GM12872 (cell line): ENCODE measurements at regions not wholly inside any gene's neighbourhood (a gene's known extent, or its start where the extent isn't known, plus 50 kb on each side); places are given as distances from the start of the nearest gene placed in this dataset.

ENCODE experiments used
- TF ChIP-seq, protein P1 (sequence below): IDR thresholded peaks from 3 replicates; pipeline ENCODE4 v1.5.1; 2011; ENCODE audit warnings: low read depth, mild to moderate bottlenecking, low read length, moderate library complexity; ENCODE audit not compliant: insufficient read depth

GRCh38 chr1:182301026-182301436 lies 90.6 kb downstream of the GLUL start:
- TF ChIP-seq, protein P1, sequence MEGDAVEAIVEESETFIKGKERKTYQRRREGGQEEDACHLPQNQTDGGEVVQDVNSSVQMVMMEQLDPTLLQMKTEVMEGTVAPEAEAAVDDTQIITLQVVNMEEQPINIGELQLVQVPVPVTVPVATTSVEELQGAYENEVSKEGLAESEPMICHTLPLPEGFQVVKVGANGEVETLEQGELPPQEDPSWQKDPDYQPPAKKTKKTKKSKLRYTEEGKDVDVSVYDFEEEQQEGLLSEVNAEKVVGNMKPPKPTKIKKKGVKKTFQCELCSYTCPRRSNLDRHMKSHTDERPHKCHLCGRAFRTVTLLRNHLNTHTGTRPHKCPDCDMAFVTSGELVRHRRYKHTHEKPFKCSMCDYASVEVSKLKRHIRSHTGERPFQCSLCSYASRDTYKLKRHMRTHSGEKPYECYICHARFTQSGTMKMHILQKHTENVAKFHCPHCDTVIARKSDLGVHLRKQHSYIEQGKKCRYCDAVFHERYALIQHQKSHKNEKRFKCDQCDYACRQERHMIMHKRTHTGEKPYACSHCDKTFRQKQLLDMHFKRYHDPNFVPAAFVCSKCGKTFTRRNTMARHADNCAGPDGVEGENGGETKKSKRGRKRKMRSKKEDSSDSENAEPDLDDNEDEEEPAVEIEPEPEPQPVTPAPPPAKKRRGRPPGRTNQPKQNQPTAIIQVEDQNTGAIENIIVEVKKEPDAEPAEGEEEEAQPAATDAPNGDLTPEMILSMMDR, result no peak

- TF ChIP-seq, protein P1, result no peak
Observed at GRCh38 chr1:182299728-182300616, 91.6 kb downstream of the GLUL start.

DNA sequence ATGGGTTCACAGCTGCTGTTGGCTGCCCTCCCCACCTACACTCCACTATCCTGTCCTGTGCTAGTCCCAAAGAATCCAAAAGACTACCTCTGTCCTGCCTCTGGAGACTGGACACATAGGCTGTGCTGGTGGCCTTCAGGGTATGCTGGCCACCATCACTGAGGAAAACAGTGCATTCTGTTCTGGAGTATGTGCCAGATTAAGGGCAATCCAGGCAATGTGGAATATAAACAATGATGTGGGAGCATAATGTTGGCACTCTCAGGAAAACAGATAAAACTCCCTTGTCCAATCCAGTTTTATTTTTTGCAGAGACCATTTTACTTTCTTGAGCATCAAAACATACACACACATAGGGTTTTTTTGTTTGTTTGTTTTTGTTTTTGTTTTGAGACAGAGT lies 94.3 kb downstream of the GLUL start:
- TF ChIP-seq, protein P1, result no peak

- TF ChIP-seq, protein P1, result no peak
Observed at GRCh38 chr1:182295697-182296096, 95.9 kb downstream of the GLUL start.

GRCh38 chr1:182293119-182293589 lies 98.4 kb downstream of the GLUL start:
- TF ChIP-seq, protein P1, result no peak

- TF ChIP-seq, protein P1, result no peak
Observed at GRCh38 chr1:182292193-182292741, 99.3 kb downstream of the GLUL start.

- TF ChIP-seq, protein P1, result no peak
Observed at GRCh38 chr1:182291584-182292192, 99.9 kb downstream of the GLUL start.
